IPS-NIHi11 (cell line): ENCODE measurements at regions not wholly inside any gene's neighbourhood (a gene's known extent, or its start where the extent isn't known, plus 50 kb on each side); places are given as distances from the start of the nearest gene placed in this dataset.
"Not testable (repeated sequence)": the region's sequence is repeated elsewhere in the genome, so short reads cannot be mapped to it uniquely, and the experiment has no call there.

ENCODE experiments used
- DNase-seq: peaks from one replicate; pipeline ENCODE4 v3.0.0; 2012; ENCODE audit warnings: mixed read lengths, low spot score

- no peak for DNase-seq
These were observed 100.9 kb upstream of the CCN2 start for GRCh38 chr6:132052096-132052495.

GRCh38 chr6:132045877-132046276 lies 94.7 kb upstream of the CCN2 start:
- DNase-seq: no peak

DNA sequence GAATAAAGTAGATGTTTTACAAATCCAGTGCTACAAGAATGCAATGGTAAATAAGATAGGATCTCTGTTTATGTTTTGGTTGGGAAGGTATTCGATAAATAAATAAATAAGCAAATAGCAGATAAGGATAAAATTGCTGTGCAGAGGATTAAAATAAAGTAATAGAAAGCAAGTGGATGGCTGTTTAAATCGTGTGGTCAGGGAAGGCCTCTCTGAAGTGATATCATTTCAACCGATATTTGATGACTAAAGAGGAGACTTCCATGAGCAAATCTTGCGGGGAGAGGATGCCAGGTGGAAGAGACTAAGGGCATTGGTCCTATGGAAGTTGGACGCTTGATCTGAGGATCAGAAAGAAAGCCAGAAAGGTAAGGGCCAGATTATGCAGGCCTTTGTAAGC lies 92.0 kb upstream of the CCN2 start:
- DNase-seq: no peak

- DNase-seq: no peak
These were observed 90.5 kb upstream of the CCN2 start for GRCh38 chr6:132041706-132042105.

- no peak for DNase-seq
These were observed 76.9 kb upstream of the CCN2 start for GRCh38 chr6:132028029-132028428.

DNA sequence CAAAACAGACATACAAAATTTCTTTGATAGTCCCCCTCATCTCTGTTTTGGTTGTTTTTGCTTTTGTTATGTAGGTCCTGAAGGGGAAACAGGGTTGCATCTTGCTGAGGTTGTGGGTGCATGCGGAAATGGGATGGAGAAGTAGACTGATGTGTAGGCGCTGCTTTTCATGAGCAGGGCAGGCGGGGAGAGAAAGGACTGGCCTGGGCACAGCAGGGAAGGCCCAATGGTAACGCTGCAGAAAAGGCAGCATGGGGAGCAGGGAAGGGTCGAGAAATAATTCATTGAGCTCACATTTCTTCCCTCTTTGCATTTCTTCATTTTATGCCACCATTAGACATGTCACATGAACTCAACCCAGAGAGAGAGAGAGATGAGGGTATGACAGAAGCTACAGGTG lies 74.3 kb upstream of the CCN2 start:
- no peak for DNase-seq

DNA sequence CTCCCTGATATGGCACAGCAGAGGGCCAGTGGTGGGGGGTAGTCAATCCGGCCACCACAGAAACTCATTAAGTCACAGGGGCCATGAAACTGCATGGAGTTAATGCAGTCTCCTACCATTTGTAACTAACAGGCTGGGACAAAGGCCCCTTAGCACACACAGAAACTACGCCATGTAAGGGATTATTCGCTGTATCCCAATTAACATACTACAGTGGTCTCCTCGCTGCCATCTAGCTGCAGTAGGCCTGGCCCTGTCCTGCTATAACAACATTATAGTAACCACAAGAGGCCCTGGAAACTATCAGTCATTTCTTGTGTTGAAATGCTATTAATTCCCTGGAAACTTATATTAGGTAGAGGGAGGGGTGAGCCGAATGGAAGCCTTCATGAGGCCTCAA lies 72.3 kb upstream of the CCN2 start:
- peak; percentile 14 for DNase-seq

DNA sequence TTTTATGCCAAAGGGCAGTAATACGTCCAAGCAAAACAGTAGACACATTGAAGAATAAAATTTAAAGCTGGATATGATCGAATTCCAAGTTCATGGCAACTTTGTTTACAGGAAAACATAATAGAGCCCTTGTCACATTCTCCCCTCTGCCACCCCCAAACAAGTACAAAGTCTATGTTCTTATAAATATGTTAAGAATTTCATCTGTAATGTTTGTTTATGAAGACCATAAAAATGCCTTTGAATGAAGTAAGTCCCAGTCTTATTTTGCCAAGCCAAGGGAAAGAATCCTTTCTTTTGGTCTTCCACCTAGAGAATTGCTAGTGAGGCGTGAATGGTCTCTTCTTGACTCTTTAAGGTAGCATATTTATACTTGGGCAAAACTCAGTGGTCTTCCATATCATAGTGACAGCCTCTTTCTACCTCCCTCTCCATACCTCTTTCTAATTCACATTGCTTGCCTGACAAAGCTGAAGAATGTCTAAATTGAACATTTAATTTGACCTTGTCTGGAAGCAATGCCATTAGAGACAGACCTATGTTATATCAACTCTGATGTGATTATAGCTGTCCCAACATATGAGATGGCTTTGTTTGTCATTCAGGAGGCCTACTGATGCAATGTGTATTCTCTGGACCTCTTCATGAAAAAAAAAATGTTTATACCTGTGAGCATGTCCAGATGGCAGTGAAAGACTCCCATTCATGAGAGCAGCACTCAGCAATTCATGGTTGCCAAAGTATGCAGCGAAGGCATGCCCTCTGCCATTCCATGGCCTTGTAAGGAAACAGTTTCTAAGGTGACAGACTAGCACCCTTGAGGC lies 70.6 kb upstream of the CCN2 start:
- DNase-seq: no peak

GRCh38 chr6:132020918-132021317 lies 69.7 kb upstream of the CCN2 start:
- not testable (repeated sequence) for DNase-seq

- DNase-seq: no peak
These were observed 69.0 kb upstream of the CCN2 start for GRCh38 chr6:132020138-132020581.

- DNase-seq: no peak
These were observed 68.4 kb upstream of the CCN2 start for GRCh38 chr6:132019586-132019985.

DNA sequence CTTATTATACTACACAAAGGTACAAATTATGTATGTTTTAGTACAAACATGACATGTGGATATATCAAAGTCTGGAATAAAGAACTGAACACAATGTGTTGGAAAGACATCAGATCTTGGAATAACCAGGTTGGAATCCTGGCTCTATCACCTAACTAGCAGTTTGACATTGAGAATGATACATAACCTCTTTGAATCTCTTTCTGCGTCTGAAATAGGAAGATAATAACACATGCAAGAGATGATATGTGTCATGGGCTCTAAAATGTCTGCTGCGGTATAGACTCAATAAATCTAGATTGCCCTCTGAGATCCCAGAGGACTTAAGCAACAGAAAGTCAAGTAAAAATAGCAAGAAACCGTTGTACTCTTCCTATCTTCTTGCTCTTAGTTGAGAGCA lies 66.8 kb upstream of the CCN2 start:
- DNase-seq: no peak

GRCh38 chr6:132016396-132016795 lies 65.2 kb upstream of the CCN2 start:
- DNase-seq: no peak

DNA sequence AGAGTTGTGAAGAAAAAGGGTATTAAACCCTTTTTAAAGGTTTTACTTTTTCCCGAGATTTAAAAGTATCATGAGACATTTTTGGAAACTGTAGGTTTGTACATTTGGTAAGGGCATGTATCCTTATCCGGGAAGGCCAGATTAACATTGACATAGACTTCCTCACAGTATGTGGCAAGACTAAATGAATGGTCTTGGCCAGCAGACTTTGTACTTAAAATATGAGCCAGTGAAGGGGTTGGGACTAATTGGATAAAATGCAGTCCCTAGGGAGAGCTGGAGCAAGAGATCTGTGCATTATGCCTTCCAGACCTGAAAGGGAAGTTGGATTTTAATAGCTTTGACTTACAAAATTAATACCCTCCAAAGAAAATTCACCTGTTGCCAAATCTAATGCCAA lies 60.4 kb upstream of the CCN2 start:
- DNase-seq: no peak

DNA sequence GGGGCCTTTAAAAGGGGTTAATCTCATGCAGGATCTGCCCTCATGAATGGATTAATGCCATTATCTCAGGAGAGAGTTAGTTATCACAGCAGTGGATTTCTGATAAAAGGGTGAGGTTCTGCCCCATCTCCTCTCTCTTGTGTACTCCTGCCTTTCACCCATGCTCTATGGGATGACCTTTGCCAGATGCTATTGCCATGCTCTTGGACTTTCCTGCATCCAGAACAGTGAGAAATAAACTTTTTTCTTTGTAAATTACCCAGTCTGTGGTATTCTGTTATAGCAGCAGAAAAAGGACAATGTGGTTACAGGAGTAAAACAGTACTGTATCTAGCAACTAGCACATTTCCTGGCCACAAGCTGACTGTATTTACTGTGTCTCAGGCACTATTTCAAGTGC lies 58.0 kb upstream of the CCN2 start:
- DNase-seq: no peak

GRCh38 chr6:132007474-132008190 lies 56.5 kb upstream of the CCN2 start:
- DNase-seq: no peak

- DNase-seq: no peak
These were observed 54.0 kb upstream of the CCN2 start for GRCh38 chr6:132005178-132005577.

DNA sequence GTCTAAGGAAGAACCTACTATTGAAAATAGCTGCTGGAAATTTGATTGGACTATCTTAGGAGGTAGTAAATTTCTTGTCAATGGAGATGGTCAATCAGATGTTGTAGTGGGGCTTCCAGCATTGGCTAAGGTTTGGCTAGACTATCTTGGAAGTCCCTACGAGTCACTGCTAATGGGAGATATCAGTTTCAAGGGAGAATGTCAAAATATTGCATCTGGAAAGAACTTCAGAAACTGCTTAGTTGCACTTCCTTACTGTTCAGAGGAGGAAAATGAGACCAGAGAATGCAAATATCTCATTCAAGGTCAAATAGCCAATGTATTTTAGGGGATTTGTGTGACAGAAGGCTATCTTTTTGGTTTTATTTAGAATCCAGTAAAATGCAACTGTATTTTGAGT lies 53.5 kb upstream of the CCN2 start:
- no peak for DNase-seq

GRCh38 chr6:132003516-132004178 lies 52.5 kb upstream of the CCN2 start:
- DNase-seq: no peak
